Pancreas (tissue), 10 donors: ENCODE measurements at regions not wholly inside any gene's neighbourhood (a gene's known extent, or its start where the extent isn't known, plus 50 kb on each side); places are given as distances from the start of the nearest gene placed in this dataset.

ENCODE experiments used
- ATAC-seq, 4 donors: fragments of 200-7000 bp; cut with Tn5 transposase; one replicate each; pipeline versions ENCODE4 v1.8.0 to v1.9.1; 2020; ENCODE audit warnings: mild to moderate bottlenecking in 4 of 4, moderate library complexity in 4 of 4
- DNase-seq, 6 donors: peaks; one replicate each; pipeline ENCODE4 v3.0.0-alpha.2; 2020
- FAIRE-seq: peaks from 2 replicates; lab custom pipeline; 2012; peaks lifted over from hg19 to GRCh38; lab: Jason Lieb, UNC
- H3K27ac ChIP-seq, 4 donors: fragments of 200-600 bp; sonication (generic); 1 replicate in 3 of 4; 2 replicates in 1 of 4; pipeline versions ENCODE4 v1.5.0 to v1.8.0; 2020
- H3K27me3 ChIP-seq, 4 donors: fragments of 200-600 bp; one replicate each; pipeline ENCODE4 v1.8.0; 2021
- H3K36me3 ChIP-seq, 3 donors: fragments of 200-600 bp; sonication (generic) in 1 of 3; one replicate each; pipeline versions ENCODE4 v1.5.0 to v1.8.0; 2020 to 2021
- H3K4me1 ChIP-seq, 3 donors: fragments of 200-600 bp; one replicate each; pipeline ENCODE4 v1.8.0; 2021
- H3K4me3 ChIP-seq, 4 donors: fragments of 200-600 bp; sonication (generic) in 2 of 4; one replicate each; pipeline versions ENCODE4 v1.5.0 to v1.8.0; 2020 to 2021
- H3K9me3 ChIP-seq, 4 donors: fragments of 200-600 bp; one replicate each; pipeline ENCODE4 v1.8.0; 2021
- CTCF ChIP-seq, 4 donors: fragments of 200-600 bp; sonication (generic) in 3 of 4; IDR thresholded peaks; one replicate each; pipeline versions ENCODE4 v1.5.0 to v1.8.0; 2021; ENCODE audit warnings: antibody characterized with exemption in 4 of 4
- WGBS, 2 donors: extraction: QIAGEN DNeasy Blood & Tissue Kit; methylation state at CpG; one replicate each; pipeline ENCODE4 v1.1.7; 2013; 5-methylcytosine and 5-hydroxymethylcytosine counted together
- intact Hi-C, 3 donors: fragments of 100-400 bp; cut with DNase I; formaldehyde crosslinking; loops; one replicate each; pipeline versions ENCODE4 v1.11.1 to v1.14.2; 2022
- donor health status: healthy with polysubstance abuse.
- donor health status: DM: no; HTN: no; CAD: no; lungs with moderate emphysema.
- donor health status: DM: no; HTN: no; CAD: no.
- donor health status: control.
- donor health status: control.
- donor health status: Bipolar disorder and iron deficiency.
- donor health status: DM: yes; HTN: yes; CAD: no.
- donor health status: DM: no; HTN: no; CAD: no.
- donor health status: DM: no; HTN: no; CAD: no.
- donor health status: DM: yes; HTN: yes; CAD: no.

- 66 to 88% methylated on average over 2 of the region's 2 CpGs for WGBS, 2 donors
- intact Hi-C loops = no loop called here
Observed at GRCh38 chr1:219783605-219784235, 144.6 kb downstream of the SLC30A10 start.

GRCh38 chr1:219782929-219783328, 145.4 kb downstream of the SLC30A10 start:
- no peak overlapping the region for H3K4me3 ChIP-seq
- WGBS, 2 donors = 62 to 67% methylated on average over 3 of the region's 3 CpGs
- no peaks in the 10 kb centered on the region for H3K9me3 ChIP-seq
- no peak for ATAC-seq
- no peaks in the 10 kb centered on the region for H3K4me1 ChIP-seq
- no peaks in the 10 kb centered on the region for H3K27me3 ChIP-seq
- DNase-seq = no peak
- no peak for FAIRE-seq
- intact Hi-C loops = no loop called here
- no peak overlapping the region for H3K27ac ChIP-seq
- TF ChIP-seq CTCF (IDR thresholded peaks at IDR 0.05) = no peak
- H3K36me3 ChIP-seq = no peaks in the 10 kb centered on the region

More at GRCh38 chr1:219783605-219784235, 144.6 kb downstream of the SLC30A10 start:
- no peaks in the 10 kb centered on the region for H3K9me3 ChIP-seq
- no peak for ATAC-seq
- no peak overlapping the region for H3K4me3 ChIP-seq
- FAIRE-seq = no peak
- no peaks in the 10 kb centered on the region for H3K4me1 ChIP-seq
- no peaks in the 10 kb centered on the region for H3K27me3 ChIP-seq
- no peak for DNase-seq
- H3K36me3 ChIP-seq = no peaks in the 10 kb centered on the region
- no peak for TF ChIP-seq CTCF (IDR thresholded peaks at IDR 0.05)
- no peak overlapping the region for H3K27ac ChIP-seq

DNA sequence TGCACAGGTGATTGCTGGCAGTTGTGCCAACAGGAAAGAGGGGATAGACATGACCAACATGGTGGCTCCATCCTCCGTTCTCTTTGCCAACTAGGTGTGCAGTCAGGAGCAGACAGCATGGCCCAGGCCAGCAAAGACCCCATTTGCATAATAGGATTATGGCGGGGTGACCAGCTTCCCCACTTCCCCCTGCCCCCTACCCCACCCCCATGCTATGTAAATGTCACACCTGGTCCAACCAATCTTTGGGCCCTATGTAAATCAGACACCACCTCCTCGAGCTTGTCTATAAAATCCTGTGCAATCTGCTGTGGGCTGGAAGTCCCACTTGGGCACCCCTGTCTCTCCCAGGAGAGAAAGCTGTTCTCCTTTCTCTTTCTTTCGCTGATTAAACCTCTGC, 146.0 kb downstream of the SLC30A10 start:
- 61 to 68% methylated on average over 4 of the region's 4 CpGs for WGBS, 2 donors
- no peak for TF ChIP-seq CTCF (IDR thresholded peaks at IDR 0.05)
- Histone ChIP-seq H3K9me3 (no peaks in the 10 kb centered on the region), H3K27ac (no peak overlapping the region), H3K27me3 (no peaks in the 10 kb centered on the region), H3K4me3 (no peak overlapping the region), H3K4me1 (no peaks in the 10 kb centered on the region), H3K36me3 (no peaks in the 10 kb centered on the region)
- FAIRE-seq (no peak), DNase-seq (no peak), ATAC-seq (no peak)
- intact Hi-C loops = no loop called here

- Histone ChIP-seq H3K36me3 (no peaks in the 10 kb centered on the region), H3K27me3 (no peaks in the 10 kb centered on the region), H3K4me1 (no peaks in the 10 kb centered on the region), H3K4me3 (no peak overlapping the region), H3K27ac (no peak overlapping the region), H3K9me3 (no peaks in the 10 kb centered on the region)
- intact Hi-C loops = no loop called here
- FAIRE-seq (no peak), DNase-seq (no peak), ATAC-seq (no peak)
- no peak for TF ChIP-seq CTCF (IDR thresholded peaks at IDR 0.05)
Observed at GRCh38 chr1:219781491-219781890, 146.9 kb downstream of the SLC30A10 start.

DNA sequence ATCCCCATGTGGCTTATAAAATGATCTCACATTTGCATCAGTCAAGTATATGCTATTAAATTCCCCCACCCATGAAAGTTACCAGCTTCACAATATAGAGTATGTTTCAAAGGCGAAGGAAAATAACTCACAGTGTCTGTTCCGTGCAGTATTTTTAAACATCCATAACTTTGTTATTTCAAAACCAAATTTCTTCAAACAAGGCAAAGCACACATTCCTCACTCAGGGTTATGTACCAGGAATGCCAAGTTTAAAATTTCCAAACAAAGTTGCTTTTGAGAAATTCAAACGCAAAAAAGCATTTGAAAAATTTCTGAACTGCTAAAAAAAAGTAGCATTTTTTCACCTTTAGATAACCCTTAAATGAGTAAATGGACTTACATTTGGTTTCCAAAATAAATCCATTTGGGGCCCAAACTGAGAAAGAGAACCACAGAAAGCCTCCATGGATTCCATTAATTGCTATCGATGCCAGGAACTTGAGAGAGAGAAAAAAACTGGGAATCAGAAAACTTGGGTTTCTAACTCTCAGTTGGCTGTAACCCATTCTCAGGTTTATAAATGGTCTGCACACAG, 149.5 kb downstream of the SLC30A10 start:
- Histone ChIP-seq H3K4me1 (no peaks in the 10 kb centered on the region), H3K36me3 (no peaks in the 10 kb centered on the region), H3K27ac (no peak overlapping the region), H3K4me3 (no peak overlapping the region), H3K9me3 (no peaks in the 10 kb centered on the region), H3K27me3 (no peaks in the 10 kb centered on the region)
- FAIRE-seq = no peak
- 74 to 79% methylated on average over 4 of the region's 4 CpGs for WGBS, 2 donors
- no peak for ATAC-seq
- intact Hi-C loops = no loop called here
- no peak for TF ChIP-seq CTCF (IDR thresholded peaks at IDR 0.05)
- no peak for DNase-seq
